Pulmonary artery endothelial cell (primary cell): ENCODE measurements at regions not wholly inside any gene's neighbourhood (a gene's known extent, or its start where the extent isn't known, plus 50 kb on each side); places are given as distances from the start of the nearest gene placed in this dataset.
"Not testable (repeated sequence)": the region's sequence is repeated elsewhere in the genome, so short reads cannot be mapped to it uniquely, and the experiment has no call there.

Experiments used
- DNase-seq: peaks from one replicate; pipeline ENCODE4 v3.0.0-alpha.2; 2011; ENCODE audit warnings: low read depth, low spot score

DNA sequence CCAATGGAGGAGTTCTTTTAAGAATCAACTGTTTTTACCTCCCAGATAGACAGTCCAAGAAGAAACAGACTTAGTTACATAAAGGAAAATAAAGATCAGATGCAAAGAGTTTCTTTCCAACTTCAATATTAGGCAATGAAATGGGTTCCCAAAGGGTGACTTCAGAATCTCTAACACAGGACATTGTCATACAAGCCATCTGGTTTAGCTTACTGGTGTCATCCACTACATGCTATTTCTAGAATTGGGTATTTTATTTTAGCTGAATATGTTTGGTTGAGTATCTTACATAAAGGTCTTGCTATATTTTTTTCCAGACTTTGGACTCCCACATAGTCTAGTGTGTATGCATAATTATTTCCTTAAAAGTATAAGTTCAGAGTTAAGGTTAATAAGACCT is 162.1 kb upstream of the SLC7A11 start:
- no peak for DNase-seq

DNA sequence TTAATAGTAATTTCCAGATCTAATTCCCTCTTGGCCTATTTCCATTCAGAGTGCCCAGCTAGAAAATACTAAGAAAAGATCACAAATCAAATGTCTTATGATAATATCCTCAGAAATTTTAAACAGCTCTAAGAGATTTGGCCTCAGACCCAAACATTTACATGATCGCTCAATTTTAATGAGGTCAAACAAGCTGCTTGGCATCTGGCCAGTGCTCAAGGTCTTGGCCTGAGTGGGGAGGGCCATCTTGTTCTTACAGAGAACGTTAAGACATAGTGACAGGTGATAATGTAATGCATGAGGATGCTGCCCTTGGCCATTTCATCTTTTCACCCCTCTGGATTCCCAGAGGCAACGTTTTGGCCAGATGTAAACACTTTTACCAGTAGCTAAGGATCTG is 159.2 kb upstream of the SLC7A11 start:
- no peak for DNase-seq

DNA sequence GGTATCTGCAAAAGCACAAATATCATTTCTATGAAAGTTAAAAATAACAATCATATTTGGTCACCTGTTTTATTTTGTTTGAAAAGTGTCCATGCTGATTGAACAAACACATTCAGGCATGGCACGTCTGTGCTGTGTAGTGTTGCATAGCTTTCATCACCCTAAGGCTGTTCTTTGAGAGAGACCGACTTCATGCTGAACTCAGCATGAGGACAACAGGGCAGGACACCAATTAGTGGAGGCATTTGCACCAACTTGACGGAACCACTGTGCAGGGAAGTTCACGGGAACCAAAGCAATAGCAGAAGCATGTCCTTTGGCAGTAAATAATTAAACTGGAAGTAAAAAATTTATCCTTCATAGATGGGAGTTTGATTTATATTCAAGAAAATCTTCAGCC is 158.4 kb upstream of the SLC7A11 start:
- no peak for DNase-seq

DNA sequence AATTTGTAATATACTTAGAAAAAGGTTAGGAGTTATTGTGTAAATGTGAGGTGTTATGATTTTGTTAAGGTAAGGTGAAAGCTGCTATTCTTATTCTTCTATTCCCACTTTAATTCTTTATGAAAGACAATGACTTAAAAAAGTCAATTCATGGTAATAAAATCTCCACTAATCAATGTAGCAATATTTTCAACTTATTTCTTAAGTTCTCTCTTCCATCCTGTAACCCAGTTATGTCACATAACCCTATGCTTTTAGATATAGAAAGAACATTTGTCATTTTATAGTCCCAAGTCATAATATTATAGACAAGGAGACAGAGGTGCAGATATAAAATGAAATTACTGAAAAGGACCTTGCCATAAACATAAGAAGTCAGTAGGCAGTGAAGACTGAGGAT is 157.9 kb upstream of the SLC7A11 start:
- DNase-seq = no peak

DNA sequence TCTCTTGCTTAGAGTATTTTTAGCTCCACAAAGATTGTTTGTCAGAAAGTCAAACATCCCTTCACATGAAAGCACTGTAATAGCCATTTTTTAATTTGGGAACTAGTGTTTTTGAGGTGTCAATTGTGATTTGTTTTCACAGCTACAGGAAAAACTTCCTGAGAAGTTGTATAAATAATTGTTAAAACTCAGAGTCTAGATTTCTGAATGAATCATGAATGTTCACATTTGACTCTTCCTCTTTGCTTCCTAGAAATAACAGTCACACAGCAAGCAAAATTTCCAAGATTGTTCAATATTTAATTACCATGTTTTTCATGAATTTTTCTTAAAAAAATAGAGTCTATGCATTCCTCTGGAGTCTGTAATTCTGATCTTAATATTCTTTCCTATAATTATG is 156.9 kb upstream of the SLC7A11 start:
- DNase-seq = no peak

DNA sequence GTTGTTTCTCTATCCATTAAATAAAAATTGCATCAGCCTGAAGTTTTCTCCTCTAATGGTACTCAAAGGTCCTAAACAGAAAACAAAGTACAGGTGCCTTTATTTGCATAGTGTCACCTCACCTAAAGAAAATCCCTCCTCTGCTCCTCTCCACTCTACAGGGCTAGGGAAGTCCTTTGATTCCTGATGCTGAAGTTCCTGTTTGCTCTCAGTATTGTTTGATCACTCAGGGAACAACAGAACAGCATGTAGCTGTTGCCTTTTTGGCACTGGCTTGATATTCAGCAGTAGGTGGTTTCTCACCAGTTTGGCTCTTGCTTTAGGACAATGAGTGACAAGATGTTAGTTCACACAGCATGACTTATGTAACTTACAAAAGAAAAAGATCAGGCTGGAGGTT is 156.2 kb upstream of the SLC7A11 start:
- peak; percentile 17 for DNase-seq

DNA sequence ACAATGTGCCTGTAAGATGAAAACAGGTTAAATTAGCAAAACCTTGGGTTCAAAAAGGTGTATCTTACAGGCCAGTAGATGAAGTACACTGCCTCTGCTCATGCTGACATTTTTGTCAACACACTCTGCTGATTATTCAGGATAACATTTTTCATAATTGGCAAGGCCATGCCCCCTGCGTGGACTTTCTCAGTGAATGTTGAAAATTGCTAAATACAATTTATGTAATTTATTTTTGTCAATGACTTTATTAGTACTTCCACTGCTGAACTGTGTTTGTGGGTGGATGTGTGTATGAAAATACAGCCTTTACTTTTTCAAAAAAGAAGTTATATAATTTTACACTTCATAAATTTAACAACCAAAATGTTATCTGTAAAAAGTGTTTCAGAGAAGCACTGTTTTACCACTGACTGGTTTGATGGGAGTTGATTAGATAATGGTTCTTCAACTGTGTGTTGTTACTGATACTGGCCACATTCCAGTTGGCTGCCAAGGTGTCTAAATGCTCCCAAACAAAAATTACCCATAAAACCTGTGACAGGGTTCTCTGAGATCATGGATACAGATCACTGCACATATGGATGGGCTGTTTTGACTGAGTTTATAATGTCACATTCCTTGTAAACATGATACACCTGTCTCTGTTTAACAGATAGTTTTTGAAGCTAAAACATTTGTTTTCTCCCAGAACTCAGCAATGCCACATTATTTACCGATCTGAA is 151.9 kb upstream of the SLC7A11 start:
- DNase-seq = no peak

DNA sequence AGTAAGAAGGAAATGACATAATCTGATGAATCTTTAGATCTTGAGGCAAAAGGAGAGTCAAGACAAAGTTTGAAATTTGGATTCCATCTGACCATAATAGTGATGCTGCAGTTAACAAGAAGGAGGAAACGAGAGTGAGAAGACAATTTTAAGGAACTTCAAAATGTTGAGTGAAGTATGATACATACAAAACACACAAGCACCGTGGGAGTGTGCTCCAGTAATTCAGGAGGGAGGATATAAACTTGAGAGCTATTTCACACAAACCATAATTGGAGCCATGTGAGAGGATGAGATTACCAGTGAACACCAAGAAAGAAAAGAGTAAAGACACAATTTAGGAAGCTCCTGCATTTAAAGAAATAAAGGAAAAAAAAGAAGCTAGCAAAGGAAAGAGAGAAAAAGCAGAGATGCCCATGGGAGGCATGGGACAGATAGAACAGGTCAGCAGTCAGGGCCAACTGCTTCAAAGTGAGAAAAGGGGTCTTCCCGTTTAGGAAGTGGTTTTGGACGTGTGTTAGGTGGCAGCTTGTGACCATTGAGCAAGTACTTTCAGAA is 150.7 kb upstream of the SLC7A11 start:
- no peak for DNase-seq

DNA sequence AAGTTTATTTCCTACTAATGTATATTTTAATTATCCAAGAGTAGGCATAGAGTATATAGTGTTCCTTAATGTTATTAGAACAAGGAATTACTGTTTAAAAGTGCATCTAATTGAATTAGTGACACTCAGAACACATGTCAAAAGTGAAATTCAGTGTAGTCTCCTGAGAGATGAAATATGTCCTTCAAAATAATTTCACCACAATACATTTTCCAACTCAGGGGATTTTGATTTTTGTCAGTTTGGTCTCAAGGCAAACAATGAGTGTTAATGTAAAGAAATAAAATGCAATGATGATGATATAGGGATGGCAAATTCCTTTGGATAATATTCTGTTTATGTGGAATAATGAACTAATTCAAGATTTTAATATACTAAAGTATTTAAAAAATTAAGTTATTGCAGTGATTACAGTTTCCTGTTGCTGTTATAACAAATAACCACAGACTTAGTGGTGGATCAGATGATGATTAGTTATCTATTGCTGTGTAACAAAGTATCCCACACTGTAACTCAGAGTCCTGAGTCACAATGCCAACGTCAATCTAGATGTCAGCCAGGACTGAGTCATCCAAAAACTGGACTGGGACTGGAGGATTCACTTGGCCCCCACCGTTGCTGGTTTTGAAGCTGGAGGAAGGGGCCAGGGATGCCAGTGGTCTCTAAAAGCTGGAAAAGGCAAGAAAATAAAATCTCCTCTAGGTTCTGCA is 148.0 kb upstream of the SLC7A11 start:
- no peak for DNase-seq

DNA sequence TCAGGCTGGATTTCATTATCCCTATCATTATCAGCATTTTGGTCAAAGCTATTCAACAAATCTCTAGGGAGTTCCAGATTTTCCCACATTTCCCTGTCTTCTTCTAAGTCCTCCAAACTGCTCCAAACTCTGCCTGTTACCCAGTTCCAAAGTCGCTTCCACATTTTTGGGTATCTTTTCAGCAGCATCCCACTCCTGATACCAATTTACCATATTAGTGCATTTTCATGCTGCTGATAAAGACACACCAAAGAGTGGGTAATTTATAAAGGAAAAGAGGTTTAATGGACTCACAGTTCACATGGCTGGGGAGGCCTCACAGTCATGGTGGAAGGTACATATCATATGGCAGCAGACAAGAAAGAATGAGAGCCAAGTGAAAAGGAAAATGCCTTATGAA is 132.8 kb upstream of the SLC7A11 start:
- no peak for DNase-seq

DNA sequence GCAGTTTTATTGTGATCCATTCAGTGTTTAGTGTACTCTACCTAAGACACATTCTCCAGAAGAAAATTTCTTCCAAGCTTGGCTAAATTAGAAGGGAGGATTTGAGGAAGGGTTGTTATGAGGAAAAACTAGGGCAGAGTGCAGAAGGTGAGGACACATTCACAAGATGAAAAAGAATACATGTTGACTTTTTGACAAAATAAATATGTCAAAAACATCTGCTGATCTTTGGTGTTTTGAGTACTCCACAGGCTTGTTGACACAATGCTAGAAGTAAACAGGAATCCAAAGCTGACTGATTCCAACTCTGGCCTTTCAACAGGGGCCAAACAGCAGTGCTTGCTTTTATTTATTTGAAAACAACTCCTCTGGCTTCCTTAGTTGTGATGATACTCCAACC is 125.8 kb upstream of the SLC7A11 start:
- no peak for DNase-seq

DNA sequence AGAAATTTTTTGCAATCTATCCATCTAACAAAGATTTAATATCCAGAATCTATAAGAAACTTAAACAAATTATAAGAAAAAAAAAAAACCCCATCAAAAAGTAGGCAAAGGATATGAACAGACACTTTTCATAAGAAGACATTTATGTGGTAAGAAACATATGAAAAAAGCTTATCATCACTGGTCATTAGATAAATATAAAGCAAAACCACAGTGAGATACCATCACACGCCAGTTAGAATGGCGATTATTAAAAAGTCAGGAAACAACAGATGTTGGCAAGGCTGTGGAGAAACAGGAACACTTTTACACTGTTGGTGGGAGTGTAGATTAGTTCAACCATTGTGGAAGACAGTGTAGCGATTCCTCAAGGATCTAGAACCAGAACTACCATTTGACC is 110.3 kb upstream of the SLC7A11 start:
- not testable (repeated sequence) for DNase-seq

DNA sequence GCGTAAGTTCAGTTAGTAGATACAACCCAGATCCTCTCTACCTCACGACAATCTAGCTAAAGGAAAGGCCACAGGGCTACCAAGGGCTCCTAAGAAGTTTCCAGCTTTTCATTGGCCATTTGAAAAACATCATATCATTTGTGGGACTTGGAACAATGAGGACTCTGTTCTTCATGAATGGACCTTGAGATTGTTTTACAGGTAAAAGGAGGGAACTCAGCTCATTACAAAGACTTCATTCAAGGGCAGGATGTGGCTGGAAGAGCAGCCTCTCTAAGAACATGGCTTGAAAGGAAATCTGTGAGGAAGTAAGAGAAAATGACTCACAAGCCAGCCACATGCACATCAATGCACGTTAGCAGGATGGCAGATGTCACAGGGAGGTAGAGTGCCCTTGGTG is 105.9 kb upstream of the SLC7A11 start:
- no peak for DNase-seq

DNA sequence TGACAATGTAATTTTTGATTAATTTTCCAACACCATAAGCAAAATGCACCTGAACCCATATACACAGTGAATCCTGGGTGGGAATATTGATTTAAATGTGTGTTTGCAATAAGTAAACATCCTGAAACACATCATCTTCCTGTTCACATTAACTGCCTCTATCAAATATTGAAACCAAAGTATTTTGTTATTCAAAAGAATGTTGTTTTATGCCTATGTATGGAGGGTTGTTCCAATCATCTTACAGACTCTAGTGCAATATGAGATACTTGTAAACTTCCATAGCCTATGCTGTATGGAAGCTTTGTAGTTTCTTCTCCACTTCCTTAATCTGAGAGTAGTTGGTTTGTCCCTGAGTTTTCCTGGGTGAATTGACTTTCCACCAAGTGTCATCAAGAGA is 105.4 kb upstream of the SLC7A11 start:
- no peak for DNase-seq

DNA sequence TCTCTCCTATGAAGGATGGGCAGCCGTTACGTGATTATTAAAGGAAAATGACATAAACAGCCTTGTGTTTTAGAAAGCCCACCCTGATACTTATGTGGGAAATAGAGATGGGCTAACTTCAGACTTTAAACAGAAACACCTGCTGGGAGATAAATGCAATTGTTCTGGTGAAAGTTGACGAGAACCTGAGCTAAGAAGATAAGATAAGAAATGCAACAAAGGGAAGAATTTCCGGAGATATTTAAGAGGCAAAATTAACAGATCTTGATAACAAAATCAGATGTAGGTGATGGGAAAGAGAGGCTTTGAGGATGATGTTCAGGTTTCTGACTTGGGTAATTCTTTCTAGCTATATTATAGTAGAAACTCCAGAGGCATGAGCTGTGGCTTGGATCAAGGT is 102.7 kb upstream of the SLC7A11 start:
- DNase-seq = no peak

DNA sequence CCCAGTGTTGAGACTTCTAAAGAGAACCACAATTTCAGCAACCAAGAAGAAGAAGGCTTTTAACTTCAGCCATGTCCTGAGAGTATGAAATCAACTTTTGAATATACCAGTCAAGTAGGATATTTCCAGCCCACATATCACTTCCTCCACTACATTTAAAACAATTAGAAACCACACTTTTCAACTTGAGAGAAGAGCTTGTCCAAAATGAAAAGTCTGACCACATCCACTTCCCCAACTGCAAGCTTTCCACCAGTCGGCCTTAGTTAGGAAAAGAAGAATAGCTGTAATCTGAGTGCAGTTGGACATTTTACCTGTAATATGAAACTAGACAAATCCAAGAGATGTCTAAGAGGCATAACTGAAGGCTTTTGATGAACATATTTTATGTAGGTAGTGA is 101.9 kb upstream of the SLC7A11 start:
- no peak for DNase-seq

DNA sequence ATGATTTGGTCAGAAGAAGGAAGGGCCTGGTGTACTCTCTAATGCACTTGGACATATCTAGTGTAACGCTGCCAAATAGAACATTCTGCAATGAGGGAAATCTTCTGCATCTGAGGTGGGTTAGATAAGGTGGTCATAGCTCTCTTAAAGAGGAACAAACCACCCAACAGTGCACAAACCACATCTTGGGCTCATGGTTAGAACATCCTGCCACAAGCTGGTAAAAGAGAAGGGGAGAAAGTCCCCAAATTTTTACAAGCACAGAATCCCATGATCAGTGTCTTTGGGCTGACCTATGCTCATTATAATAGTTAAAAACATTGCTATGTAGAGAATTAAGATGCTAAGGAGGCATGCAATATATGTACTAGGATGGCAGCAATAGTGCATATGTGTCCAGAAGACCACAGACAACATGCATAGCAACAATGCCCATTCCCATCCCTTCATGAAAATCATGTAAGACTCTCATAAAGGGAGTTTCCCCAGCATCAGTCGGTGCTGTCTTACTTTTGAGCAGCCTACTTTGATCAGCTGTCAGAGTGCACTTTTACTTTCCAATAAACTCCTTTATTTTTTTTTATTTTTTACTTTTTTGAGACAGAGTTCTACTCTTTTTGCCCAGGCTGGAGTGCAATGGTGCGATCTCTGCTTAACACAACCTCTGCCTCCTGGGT is 99.7 kb upstream of the SLC7A11 start:
- no peak for DNase-seq

DNA sequence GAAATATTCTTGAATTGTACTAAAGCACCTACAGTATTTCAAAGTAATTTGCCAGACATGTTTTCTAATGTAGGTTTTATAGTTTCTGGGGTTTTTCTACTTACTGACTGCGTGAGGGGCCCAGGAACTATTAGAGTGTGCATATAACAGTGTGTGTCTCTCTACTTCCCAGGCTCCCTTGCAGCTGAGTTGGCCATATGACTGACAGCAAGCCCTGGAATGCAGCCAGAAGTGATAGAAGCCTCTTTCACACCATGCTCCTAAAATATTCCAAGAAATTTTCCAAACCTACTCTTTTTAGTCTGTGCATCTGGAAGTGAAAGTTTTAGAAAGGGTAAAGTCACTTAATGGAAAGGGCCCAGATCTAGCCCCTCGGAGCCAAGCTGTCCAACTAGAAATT is 96.7 kb upstream of the SLC7A11 start:
- DNase-seq = no peak

DNA sequence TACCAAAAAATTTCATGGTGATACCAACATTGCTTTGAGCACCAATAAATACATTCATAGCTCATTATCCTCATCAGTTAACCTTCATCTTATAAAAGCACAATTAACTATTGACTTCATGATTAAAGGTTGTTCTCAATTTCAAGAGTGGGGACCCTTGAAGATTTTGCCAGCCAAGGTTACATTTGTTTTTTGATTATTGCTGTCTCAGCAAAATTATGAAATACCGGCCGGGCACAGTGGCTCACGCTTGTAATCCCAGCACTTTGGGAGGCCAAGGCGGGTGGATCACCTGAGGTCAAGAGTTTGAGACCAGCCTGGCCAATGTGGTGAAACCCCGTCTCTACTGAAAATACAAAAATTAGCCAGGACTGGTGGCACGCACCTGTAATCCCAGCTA is 96.1 kb upstream of the SLC7A11 start:
- DNase-seq = not testable (repeated sequence)

DNA sequence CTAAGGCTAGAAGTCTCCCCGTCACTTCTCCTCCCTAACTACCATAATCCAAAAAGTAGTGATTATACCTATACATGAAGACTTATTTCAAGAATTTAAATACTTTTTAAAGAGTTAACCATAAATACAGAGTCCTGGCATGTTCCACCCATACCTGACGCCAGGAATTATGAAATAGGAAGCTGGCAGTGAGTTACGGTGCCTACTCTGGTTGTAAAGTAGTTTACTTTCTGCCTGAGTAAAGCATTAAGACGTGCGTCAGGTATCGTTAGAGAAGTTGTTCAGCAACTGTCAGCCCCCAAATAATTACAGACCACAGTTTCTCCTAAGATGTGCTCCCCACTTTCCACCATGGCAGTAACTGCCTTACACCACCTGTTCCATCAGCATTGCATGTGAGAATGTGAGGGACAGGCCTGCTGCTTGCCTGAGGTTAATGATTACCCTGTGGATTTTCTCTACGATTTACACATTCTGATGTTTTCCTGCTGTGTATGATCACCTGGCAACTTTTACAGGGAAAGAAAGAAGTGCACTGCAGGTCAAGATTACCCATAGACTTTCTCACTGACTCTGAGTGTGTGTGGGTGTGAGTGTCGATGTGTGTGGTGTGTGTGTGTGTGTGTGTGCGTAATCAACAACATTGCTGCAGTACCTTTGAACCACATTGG is 92.3 kb upstream of the SLC7A11 start:
- DNase-seq = no peak

DNA sequence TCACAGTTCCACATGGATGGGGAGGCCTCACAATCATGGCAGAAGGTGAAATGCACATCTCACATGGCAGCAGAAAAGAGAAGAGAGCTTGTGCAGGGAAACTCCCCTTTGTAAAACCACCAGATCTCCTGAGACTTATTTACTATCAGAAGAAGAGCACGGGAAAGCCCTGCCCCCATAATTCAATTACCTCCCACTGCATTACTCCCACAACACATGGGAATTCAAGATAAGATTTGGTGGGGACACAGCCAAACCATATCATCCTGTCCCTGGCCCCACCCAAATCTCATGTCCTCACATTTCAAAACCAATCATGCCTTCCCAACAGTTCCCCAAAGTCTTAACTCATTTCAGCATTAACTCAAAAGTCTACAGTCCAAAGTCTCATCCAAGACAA is 90.3 kb upstream of the SLC7A11 start:
- not testable (repeated sequence) for DNase-seq

DNA sequence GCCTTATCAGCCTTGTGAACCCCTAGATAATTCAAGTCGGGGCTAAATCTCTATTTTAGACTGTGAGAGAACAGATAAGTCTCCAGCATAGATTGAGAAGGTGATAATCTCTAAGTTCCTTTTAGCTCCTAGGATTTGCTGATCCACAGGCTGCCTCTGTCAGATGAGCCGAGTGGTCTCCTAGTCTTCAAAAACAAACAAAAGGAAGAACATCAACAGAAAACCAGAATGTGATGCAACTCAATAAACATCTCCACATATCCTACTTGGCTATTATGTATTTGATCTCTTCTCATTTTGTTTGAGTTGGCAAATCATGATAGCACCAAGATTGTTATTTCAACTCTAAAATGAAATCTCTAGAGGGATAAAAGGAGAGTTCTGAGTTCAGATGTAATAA is 88.4 kb upstream of the SLC7A11 start:
- DNase-seq = no peak
